ENCODE measurements at regions not wholly inside any gene's neighbourhood (a gene's known extent, or its start where the extent isn't known, plus 50 kb on each side); places are given as distances from the start of the nearest gene placed in this dataset.

DNA sequence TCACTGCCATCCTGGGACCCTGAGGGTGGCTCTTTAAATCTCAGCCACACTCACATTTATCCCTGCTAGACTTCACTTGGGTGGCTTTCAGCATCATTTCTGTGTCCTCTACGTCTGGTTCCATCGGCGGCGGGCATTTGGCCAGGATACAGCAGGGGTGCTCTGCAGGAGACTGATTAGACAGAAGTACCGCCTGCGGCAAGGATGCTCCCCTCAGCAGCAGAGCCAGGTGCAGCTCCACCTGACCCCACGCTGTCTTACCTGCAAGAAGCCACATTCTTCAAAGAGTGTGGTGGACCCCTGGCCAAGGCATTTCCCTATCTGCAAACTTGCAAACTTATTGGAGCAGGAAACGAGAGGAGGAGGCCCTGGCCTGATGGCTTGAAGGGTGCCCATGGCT, 309.8 kb upstream of the IRX4 start (continued):
- TF ChIP-seq PHF8 (conservative IDR thresholded peaks at IDR 0.05; ENCODE audit: low read depth, low read length) (no peak), TBP (IDR thresholded peaks at IDR 0.05; ENCODE audit: low read depth, low read length) (no peak), CEBPB (IDR thresholded peaks at IDR 0.05; ENCODE audit: low read depth, low read length) (no peak)
- TF ChIP-seq, protein P1, sequence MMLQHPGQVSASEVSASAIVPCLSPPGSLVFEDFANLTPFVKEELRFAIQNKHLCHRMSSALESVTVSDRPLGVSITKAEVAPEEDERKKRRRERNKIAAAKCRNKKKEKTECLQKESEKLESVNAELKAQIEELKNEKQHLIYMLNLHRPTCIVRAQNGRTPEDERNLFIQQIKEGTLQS (IDR thresholded peaks at IDR 0.05; ENCODE audit: insufficient read depth, low read depth, low read length), result no peak
- TF ChIP-seq, protein P2, sequence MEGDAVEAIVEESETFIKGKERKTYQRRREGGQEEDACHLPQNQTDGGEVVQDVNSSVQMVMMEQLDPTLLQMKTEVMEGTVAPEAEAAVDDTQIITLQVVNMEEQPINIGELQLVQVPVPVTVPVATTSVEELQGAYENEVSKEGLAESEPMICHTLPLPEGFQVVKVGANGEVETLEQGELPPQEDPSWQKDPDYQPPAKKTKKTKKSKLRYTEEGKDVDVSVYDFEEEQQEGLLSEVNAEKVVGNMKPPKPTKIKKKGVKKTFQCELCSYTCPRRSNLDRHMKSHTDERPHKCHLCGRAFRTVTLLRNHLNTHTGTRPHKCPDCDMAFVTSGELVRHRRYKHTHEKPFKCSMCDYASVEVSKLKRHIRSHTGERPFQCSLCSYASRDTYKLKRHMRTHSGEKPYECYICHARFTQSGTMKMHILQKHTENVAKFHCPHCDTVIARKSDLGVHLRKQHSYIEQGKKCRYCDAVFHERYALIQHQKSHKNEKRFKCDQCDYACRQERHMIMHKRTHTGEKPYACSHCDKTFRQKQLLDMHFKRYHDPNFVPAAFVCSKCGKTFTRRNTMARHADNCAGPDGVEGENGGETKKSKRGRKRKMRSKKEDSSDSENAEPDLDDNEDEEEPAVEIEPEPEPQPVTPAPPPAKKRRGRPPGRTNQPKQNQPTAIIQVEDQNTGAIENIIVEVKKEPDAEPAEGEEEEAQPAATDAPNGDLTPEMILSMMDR (IDR thresholded peaks at IDR 0.05; ENCODE audit: control extremely low read depth in 1 of 3, insufficient read depth in 1 of 3, low read depth in 1 of 3, low read length in 3 of 3), result no peak

All from H1 (cell line).